ENCODE measurements at regions not wholly inside any gene's neighbourhood (a gene's known extent, or its start where the extent isn't known, plus 50 kb on each side); places are given as distances from the start of the nearest gene placed in this dataset.
A peak's percentile ranks its signal among the peaks of the same experiment; 100 is the strongest.

DNA sequence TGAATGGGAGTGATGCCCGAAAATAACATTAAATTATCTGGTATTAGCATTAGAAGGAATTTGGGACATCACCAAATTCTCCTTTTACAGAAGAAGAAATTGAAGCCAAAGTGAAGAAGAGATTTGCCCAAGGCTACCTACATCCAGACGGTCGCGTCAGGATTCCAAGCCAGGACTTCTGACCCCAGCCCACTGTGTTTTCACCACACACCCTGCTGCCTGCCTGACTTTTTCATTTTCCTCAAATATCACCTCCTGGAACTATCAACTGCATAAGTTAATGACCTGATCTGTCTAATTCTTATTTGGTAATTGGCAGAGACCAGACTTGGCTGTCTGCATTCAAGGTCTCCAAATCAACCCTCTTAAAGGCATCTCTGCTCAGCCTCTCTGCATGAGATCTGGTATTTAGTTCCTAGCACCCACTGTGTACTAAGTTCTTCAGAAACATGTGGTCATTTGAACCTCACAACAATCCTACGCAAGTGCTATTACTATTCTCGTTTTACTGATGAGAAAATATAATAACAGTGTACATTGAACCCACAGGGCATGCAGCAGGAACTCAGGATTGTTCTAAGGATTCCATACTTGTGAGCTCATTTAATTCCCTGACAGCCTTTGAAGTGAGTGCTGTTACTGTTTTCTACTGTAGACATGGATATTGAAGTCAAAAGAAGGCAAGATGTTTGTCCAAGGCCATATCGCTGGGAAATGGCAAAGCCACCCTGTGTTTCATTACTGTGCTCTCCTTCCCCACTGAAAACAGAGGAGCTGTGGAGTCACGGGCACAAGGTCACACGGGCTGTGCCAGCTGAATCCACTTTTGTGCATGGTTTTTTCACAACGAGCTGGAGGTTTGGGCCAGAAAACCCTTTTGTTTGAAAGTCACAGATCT lies 195.2 kb upstream of the C1QTNF7 start:
- WGBS (ENCODE audit: insufficient coverage) = 49% methylated on average over 6 of the region's 10 CpGs
- TF ChIP-seq, protein P1, sequence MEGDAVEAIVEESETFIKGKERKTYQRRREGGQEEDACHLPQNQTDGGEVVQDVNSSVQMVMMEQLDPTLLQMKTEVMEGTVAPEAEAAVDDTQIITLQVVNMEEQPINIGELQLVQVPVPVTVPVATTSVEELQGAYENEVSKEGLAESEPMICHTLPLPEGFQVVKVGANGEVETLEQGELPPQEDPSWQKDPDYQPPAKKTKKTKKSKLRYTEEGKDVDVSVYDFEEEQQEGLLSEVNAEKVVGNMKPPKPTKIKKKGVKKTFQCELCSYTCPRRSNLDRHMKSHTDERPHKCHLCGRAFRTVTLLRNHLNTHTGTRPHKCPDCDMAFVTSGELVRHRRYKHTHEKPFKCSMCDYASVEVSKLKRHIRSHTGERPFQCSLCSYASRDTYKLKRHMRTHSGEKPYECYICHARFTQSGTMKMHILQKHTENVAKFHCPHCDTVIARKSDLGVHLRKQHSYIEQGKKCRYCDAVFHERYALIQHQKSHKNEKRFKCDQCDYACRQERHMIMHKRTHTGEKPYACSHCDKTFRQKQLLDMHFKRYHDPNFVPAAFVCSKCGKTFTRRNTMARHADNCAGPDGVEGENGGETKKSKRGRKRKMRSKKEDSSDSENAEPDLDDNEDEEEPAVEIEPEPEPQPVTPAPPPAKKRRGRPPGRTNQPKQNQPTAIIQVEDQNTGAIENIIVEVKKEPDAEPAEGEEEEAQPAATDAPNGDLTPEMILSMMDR (IDR thresholded peaks at IDR 0.05) = no peak
- DNase-seq = no peak
- Histone ChIP-seq H3K36me3 (replicated peaks in 1 of 2; ENCODE audit: control insufficient read depth in 1 of 2, insufficient read depth in 2 of 2, low read length in 2 of 2) (no peaks in the 10 kb centered on the region), H4K20me1 (ENCODE audit: insufficient read depth, low read length) (no peaks in the 10 kb centered on the region), H3K79me2 (ENCODE audit: insufficient read depth, low read length) (no peaks in the 10 kb centered on the region), H3K9ac (ENCODE audit: insufficient read depth, low read length, poor library complexity, severe bottlenecking) (no peak overlapping the region), H3K9me3 (replicated peaks in 1 of 2; ENCODE audit: control insufficient read depth in 1 of 2, insufficient read depth in 1 of 2, low read length in 2 of 2) (no peaks in the 10 kb centered on the region), H3K4me2 (replicated peaks; ENCODE audit: extremely low read depth, low read length, poor library complexity, severe bottlenecking) (peak overlapping the region; percentile 71), H3K4me1 (ENCODE audit: control insufficient read depth in 1 of 2, insufficient read depth in 2 of 2, low read length in 2 of 2) (peaks cover 22 to 24% of the 10 kb centered on the region in 2 donors), H3K27ac (ENCODE audit: low read depth in 1 of 2, low read length in 2 of 2) (no peak overlapping the region), H2AFZ (ENCODE audit: insufficient read depth, low read depth, low read length, poor library complexity, severe bottlenecking) (peak overlapping the region; percentile 76), H3K4me3 (replicated peaks in 1 of 3; ENCODE audit: low read depth in 2 of 3, low read length in 3 of 3) (peak overlapping the region in 1 of 3 experiments; percentile 60), H3K27me3 (ENCODE audit: control insufficient read depth in 2 of 2, insufficient read depth in 2 of 2, low read length in 2 of 2) (no peaks in the 10 kb centered on the region)
- peak overlapping the region; percentile 71 to 88 for H3K4me3 Mint-ChIP-seq
- no peaks in the 10 kb centered on the region for H3K9me3 Mint-ChIP-seq
- intact Hi-C loops (cut with micrococcal nuclease) = loop anchor here in 1 of 2 donors (5.0 kb wide), 1 partner anchor 225 kb away; no protein-coding TSS in a partner anchor
- H3K27me3 Mint-ChIP-seq (ENCODE audit: low read depth in 3 of 3) = no peaks in the 10 kb centered on the region
- no peaks in the 10 kb centered on the region for H3K36me3 Mint-ChIP-seq
- H3K4me1 Mint-ChIP-seq = peaks cover 29% of the 10 kb centered on the region
- H3K27ac Mint-ChIP-seq = peak overlapping the region in 3 of 7 donors; percentile 57 to 66 (median 63)

DNA sequence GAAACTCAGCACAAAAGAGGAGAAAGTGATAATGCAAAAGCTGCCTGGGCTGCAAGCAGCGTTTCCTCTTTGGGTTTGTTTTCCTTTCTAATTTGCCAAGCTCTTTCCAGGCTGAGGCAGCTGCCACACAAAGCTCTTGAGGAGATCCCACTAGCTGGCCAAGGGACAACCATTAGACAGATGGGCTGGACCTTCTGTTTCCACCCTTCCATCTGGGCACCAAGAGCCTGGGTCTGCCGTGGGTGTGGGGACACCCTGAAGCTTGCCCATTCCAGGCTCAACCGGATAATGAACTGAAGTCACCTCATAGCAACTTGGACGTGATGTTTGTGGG lies 194.6 kb upstream of the C1QTNF7 start:
- Histone ChIP-seq H3K36me3 (replicated peaks in 1 of 2; ENCODE audit: control insufficient read depth in 1 of 2, insufficient read depth in 2 of 2, low read length in 2 of 2) (no peaks in the 10 kb centered on the region), H4K20me1 (ENCODE audit: insufficient read depth, low read length) (no peaks in the 10 kb centered on the region), H3K27me3 (ENCODE audit: control insufficient read depth in 2 of 2, insufficient read depth in 2 of 2, low read length in 2 of 2) (no peaks in the 10 kb centered on the region), H3K4me3 (replicated peaks in 1 of 3; ENCODE audit: low read depth in 2 of 3, low read length in 3 of 3) (peak overlapping the region in 1 of 3 experiments; percentile 60), H3K9ac (ENCODE audit: insufficient read depth, low read length, poor library complexity, severe bottlenecking) (no peak overlapping the region), H3K4me1 (ENCODE audit: control insufficient read depth in 1 of 2, insufficient read depth in 2 of 2, low read length in 2 of 2) (peaks cover 22 to 24% of the 10 kb centered on the region in 2 donors), H2AFZ (ENCODE audit: insufficient read depth, low read depth, low read length, poor library complexity, severe bottlenecking) (peak overlapping the region; percentile 76), H3K27ac (ENCODE audit: low read depth in 1 of 2, low read length in 2 of 2) (no peak overlapping the region), H3K79me2 (ENCODE audit: insufficient read depth, low read length) (no peaks in the 10 kb centered on the region), H3K4me2 (replicated peaks; ENCODE audit: extremely low read depth, low read length, poor library complexity, severe bottlenecking) (peak overlapping the region; percentile 71), H3K9me3 (replicated peaks in 1 of 2; ENCODE audit: control insufficient read depth in 1 of 2, insufficient read depth in 1 of 2, low read length in 2 of 2) (no peaks in the 10 kb centered on the region)
- peak in 1 of 3 donors; percentile 21 for DNase-seq
- Mint-ChIP-seq H3K36me3 (no peaks in the 10 kb centered on the region), H3K27me3 (ENCODE audit: low read depth in 3 of 3) (no peaks in the 10 kb centered on the region), H3K9me3 (no peaks in the 10 kb centered on the region), H3K27ac (peak overlapping the region in 5 of 7 donors; percentile 38 to 80 (median 57)), H3K4me3 (peak overlapping the region; percentile 71 to 88), H3K4me1 (peaks cover 29% of the 10 kb centered on the region)
- TF ChIP-seq, protein P1 (IDR thresholded peaks at IDR 0.05) = no peak
- intact Hi-C loops (cut with micrococcal nuclease) = loop anchor here in 1 of 2 donors (5.0 kb wide), 1 partner anchor 224 kb away; no protein-coding TSS in a partner anchor
- WGBS (ENCODE audit: insufficient coverage) = 21% methylated on average over 4 of the region's 4 CpGs

Measured in CD14-positive monocyte (primary cell).